PC-9 (cell line): ENCODE measurements at regions not wholly inside any gene's neighbourhood (a gene's known extent, or its start where the extent isn't known, plus 50 kb on each side); places are given as distances from the start of the nearest gene placed in this dataset.

Experiments used
- CTCF ChIP-seq: fragments of 200-600 bp; sonication (generic); conservative IDR thresholded peaks from 2 replicates; pipeline ENCODE4 v1.6.1; 2017; ENCODE audit warnings: mixed run types, antibody characterized with exemption, mild to moderate bottlenecking, moderate library complexity
- EZH2 ChIP-seq: fragments of 200-600 bp; sonication (generic); IDR thresholded peaks from 2 replicates; pipeline ENCODE4 v1.8.0; 2017; ENCODE audit warnings: antibody characterized with exemption, low read depth

DNA sequence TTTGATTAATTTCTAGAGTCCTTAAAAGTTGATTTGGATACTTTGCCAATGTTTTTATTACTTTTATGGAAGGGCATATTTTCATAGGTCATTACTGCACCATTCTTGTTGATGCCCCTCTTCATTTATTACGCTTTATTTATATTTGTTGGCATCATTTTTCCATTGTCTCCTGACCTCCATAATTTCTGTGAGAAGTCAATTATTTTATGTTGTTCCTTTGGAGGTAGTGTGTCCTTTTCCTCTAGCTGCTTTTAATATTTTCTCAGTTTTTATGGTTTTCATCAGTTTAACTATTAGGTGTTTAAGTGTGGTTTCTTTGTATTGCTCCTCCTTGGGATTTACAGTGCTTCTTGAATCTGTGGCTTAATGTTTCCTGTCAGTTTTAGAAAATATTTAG, 134.9 kb downstream of the SAMD9 start:
- TF ChIP-seq CTCF = no peak
- TF ChIP-seq EZH2 = no peak
